ENCODE measurements at regions not wholly inside any gene's neighbourhood (a gene's known extent, or its start where the extent isn't known, plus 50 kb on each side); places are given as distances from the start of the nearest gene placed in this dataset.
"Not testable (repeated sequence)": the region's sequence is repeated elsewhere in the genome, so short reads cannot be mapped to it uniquely, and the experiment has no call there.

DNA sequence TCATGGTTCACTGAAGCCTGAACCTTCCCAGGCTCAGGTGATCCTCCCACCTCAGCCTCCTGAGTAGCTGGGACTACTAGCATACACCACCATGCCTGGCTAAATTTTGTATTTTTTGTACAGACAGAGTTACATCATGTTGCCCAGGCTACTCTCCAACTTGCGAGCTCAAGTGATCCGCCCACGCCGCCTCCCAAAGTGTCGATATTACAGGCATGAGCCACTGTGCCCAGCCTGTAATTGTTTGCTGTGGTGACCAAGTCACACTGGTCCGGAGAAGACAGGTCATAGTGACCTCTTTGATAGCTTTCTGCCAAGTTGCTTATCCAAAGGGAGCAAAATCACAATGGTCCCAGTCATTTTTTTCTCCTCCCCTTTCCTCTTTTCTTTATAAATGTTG is 167.4 kb upstream of the NOTCH2NLA start:
- not testable (repeated sequence) for H3K4me3 ChIP-seq (ENCODE audit: low read length in 3 of 3); H3K27me3 ChIP-seq (ENCODE audit: control insufficient read depth in 3 of 3, insufficient read depth in 3 of 3, low read length in 3 of 3); H3K9me3 ChIP-seq (ENCODE audit: control insufficient read depth in 3 of 3, low read length in 3 of 3); H3K36me3 ChIP-seq (ENCODE audit: control insufficient read depth in 3 of 3, insufficient read depth in 3 of 3, low read length in 3 of 3); H3K4me1 ChIP-seq (ENCODE audit: control insufficient read depth in 3 of 3, insufficient read depth in 3 of 3, low read length in 3 of 3); H3K9ac ChIP-seq (ENCODE audit: low read depth in 1 of 3, low read length in 3 of 3); H3K27ac ChIP-seq (ENCODE audit: low read depth, low read length)

DNA sequence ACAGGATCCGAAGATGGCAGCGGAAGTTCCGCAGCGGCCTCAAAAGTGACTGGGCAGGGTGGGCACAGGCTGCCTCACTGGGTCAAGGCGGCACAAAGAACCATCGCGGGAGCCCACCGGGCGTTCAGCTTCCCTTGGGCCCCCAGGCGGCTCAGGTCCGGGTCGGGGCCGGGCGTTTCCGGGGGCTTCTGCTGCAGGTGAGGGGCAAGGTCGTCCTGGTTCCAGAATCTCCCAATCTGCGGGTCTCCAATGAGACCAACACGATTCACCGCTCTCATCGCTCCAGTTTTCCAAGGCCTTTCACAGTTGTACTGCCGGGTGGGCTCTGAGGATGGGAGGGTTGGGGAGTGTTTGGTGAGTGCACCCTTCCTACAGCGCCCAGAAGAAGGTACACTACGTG is 165.0 kb upstream of the NOTCH2NLA start:
- H3K27ac ChIP-seq (ENCODE audit: low read depth, low read length); H3K27me3 ChIP-seq (ENCODE audit: control insufficient read depth in 3 of 3, insufficient read depth in 3 of 3, low read length in 3 of 3); H3K36me3 ChIP-seq (ENCODE audit: control insufficient read depth in 3 of 3, insufficient read depth in 3 of 3, low read length in 3 of 3); H3K9ac ChIP-seq (ENCODE audit: low read depth in 1 of 3, low read length in 3 of 3); H3K4me3 ChIP-seq (ENCODE audit: low read length in 3 of 3); H3K4me1 ChIP-seq (ENCODE audit: control insufficient read depth in 3 of 3, insufficient read depth in 3 of 3, low read length in 3 of 3); H3K9me3 ChIP-seq (ENCODE audit: control insufficient read depth in 3 of 3, low read length in 3 of 3): not testable (repeated sequence)

- H3K9ac ChIP-seq (ENCODE audit: low read depth in 1 of 3, low read length in 3 of 3); H3K9me3 ChIP-seq (ENCODE audit: control insufficient read depth in 3 of 3, low read length in 3 of 3); H3K4me3 ChIP-seq (ENCODE audit: low read length in 3 of 3); H3K4me1 ChIP-seq (ENCODE audit: control insufficient read depth in 3 of 3, insufficient read depth in 3 of 3, low read length in 3 of 3); H3K36me3 ChIP-seq (ENCODE audit: control insufficient read depth in 3 of 3, insufficient read depth in 3 of 3, low read length in 3 of 3); H3K27ac ChIP-seq (ENCODE audit: low read depth, low read length); H3K27me3 ChIP-seq (ENCODE audit: control insufficient read depth in 3 of 3, insufficient read depth in 3 of 3, low read length in 3 of 3): not testable (repeated sequence)
Observed at GRCh38 chr1:146393154-146393553, 164.3 kb upstream of the NOTCH2NLA start.

DNA sequence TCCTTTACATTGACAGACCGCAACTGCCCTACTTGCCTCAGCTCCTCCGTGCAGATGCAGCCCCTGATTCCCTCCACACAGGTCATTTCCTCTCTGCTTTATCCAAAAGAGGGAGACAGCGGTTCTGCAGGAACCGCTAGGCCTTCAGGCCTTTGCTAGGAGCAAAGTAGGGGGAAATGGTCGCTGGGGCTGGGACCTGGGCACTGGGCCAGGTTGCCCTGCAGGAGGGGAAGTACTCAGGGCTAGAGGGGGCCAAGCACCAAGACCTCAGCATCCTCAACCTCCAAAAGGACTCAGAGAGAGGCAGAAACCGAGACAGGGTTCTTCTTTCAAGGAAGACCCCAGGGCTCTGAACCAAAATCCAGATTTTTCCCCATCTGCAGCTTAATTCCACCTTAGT is 160.4 kb upstream of the NOTCH2NLA start:
- not testable (repeated sequence) for H3K9ac ChIP-seq (ENCODE audit: low read depth in 1 of 3, low read length in 3 of 3); H3K4me3 ChIP-seq (ENCODE audit: low read length in 3 of 3); H3K27ac ChIP-seq (ENCODE audit: low read depth, low read length); H3K36me3 ChIP-seq (ENCODE audit: control insufficient read depth in 3 of 3, insufficient read depth in 3 of 3, low read length in 3 of 3); H3K9me3 ChIP-seq (ENCODE audit: control insufficient read depth in 3 of 3, low read length in 3 of 3); H3K27me3 ChIP-seq (ENCODE audit: control insufficient read depth in 3 of 3, insufficient read depth in 3 of 3, low read length in 3 of 3); H3K4me1 ChIP-seq (ENCODE audit: control insufficient read depth in 3 of 3, insufficient read depth in 3 of 3, low read length in 3 of 3)

- H3K9ac ChIP-seq (ENCODE audit: low read depth in 1 of 3, low read length in 3 of 3); H3K27me3 ChIP-seq (ENCODE audit: control insufficient read depth in 3 of 3, insufficient read depth in 3 of 3, low read length in 3 of 3); H3K36me3 ChIP-seq (ENCODE audit: control insufficient read depth in 3 of 3, insufficient read depth in 3 of 3, low read length in 3 of 3); H3K9me3 ChIP-seq (ENCODE audit: control insufficient read depth in 3 of 3, low read length in 3 of 3); H3K4me1 ChIP-seq (ENCODE audit: control insufficient read depth in 3 of 3, insufficient read depth in 3 of 3, low read length in 3 of 3); H3K4me3 ChIP-seq (ENCODE audit: low read length in 3 of 3): not testable (repeated sequence)
- H3K27ac ChIP-seq (ENCODE audit: low read depth, low read length), result peak overlapping the region; percentile 88
Observed at GRCh38 chr1:146387750-146388469, 159.1 kb upstream of the NOTCH2NLA start.

DNA sequence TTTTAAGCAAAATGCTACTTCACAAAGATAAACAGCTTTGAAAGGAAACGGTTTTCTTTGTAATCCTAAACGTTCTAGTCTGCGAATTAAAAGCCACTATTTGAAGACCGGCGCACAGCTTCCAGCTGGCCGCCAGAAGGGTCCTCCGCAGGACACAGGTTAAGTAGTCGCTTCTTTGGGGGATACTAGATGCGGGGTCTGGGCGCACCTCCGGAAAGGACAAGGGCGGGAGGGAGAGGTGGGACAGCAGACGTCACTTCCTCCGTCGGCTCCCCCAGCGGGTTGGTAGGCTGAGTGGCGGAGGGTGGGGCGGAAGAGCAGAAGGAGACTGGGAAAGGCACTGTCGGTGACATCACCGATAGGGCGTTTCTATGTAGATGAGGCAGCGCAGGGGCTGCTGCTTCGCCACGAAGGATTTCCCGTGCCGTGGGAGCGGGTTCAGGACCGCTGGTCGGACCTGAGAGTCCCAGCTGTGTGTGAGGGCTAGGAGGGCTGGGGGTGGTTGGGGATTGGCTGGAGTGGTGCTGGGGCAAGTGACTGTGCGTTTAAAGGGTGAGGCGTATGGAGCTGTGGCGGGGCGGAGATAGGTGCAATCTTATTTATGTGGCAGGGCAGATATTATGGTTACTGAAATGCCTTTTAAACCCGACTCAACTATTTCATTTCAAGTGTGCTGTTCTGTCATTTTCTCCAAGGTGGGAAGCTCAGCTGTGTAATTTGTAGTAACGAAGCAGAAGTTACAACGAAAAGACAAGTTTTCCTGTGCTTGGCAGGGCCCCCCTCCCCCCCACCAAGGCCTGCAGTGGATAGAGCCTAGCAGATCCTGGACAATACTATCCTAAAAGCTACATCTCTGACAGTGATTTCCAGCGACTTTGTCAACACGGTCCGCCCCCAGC is 158.3 kb upstream of the NOTCH2NLA start:
- Histone ChIP-seq H3K4me3 (ENCODE audit: low read length in 3 of 3) (peak overlapping the region; percentile 59 to 67 (median 64)), H3K27ac (ENCODE audit: low read depth, low read length) (peak overlapping the region; percentile 88), H3K9ac (ENCODE audit: low read depth in 1 of 3, low read length in 3 of 3) (peak overlapping the region; percentile 70 to 79 (median 78))
- H3K27me3 ChIP-seq (ENCODE audit: control insufficient read depth in 3 of 3, insufficient read depth in 3 of 3, low read length in 3 of 3); H3K4me1 ChIP-seq (ENCODE audit: control insufficient read depth in 3 of 3, insufficient read depth in 3 of 3, low read length in 3 of 3); H3K36me3 ChIP-seq (ENCODE audit: control insufficient read depth in 3 of 3, insufficient read depth in 3 of 3, low read length in 3 of 3); H3K9me3 ChIP-seq (ENCODE audit: control insufficient read depth in 3 of 3, low read length in 3 of 3): not testable (repeated sequence)

DNA sequence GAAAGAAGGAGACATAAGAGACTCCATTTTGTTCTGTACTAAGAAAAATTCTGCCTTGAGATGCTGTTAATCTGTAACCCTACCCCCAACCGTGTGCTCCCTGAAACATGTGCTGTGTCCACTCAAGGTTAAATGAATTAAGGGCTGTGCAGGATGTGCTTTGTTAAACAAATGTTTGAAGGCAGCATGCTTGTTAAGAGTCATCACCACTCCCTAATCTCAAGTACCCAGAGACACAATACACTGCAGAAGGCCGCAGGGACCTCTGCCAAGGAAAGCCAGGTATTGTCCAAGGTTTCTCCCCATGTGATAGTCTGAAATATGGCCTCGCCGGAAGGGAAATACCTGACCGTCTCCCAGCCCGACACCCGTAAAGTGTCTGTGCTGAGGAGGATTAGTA is 152.4 kb upstream of the NOTCH2NLA start:
- H3K36me3 ChIP-seq (ENCODE audit: control insufficient read depth in 3 of 3, insufficient read depth in 3 of 3, low read length in 3 of 3); H3K9ac ChIP-seq (ENCODE audit: low read depth in 1 of 3, low read length in 3 of 3); H3K27me3 ChIP-seq (ENCODE audit: control insufficient read depth in 3 of 3, insufficient read depth in 3 of 3, low read length in 3 of 3); H3K4me1 ChIP-seq (ENCODE audit: control insufficient read depth in 3 of 3, insufficient read depth in 3 of 3, low read length in 3 of 3); H3K27ac ChIP-seq (ENCODE audit: low read depth, low read length); H3K4me3 ChIP-seq (ENCODE audit: low read length in 3 of 3); H3K9me3 ChIP-seq (ENCODE audit: control insufficient read depth in 3 of 3, low read length in 3 of 3): not testable (repeated sequence)

DNA sequence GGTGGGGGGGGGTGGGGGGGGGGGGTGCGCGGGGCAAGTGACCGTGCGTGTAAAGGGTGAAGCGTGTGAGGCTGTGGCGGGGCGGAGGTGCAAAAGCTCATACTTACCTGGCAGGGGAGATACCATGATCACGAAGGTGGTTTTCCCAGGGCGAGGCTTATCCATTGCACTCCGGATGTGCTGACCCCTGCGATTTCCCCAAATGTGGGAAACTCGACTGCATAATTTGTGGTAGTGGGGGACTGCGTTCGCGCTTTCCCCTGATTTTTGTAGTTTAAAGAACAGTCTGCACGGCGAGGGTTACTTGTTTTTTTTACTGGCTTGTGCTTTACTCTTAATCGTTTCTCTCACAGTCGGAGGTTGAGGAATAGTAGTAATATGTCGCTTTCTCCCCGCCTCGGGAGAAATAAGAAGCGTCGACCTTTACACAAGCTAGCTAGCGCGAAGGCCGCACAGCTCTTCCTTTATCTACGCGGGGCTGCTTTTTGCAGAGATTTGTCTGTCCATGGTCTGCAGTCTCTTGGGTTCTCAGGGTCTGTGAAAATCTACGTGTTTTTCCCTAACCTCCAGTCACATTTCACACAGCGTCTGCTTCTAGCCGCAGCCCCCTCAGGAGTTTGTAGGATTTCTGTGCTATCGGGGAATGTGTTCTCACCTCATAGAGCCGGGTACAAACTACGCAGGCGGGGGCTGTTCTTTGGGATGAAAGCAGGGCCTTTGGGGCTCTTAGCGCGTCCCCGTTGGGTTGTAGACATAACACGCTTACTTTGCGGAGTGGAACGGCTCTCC is 148.1 kb upstream of the NOTCH2NLA start:
- Histone ChIP-seq H3K27ac (ENCODE audit: low read depth, low read length) (peak overlapping the region; percentile 84), H3K9ac (ENCODE audit: low read depth in 1 of 3, low read length in 3 of 3) (peak overlapping the region; percentile 77 to 86 (median 82)), H3K4me3 (ENCODE audit: low read length in 3 of 3) (peak overlapping the region; percentile 59 to 78 (median 66))
- H3K9me3 ChIP-seq (ENCODE audit: control insufficient read depth in 3 of 3, low read length in 3 of 3); H3K27me3 ChIP-seq (ENCODE audit: control insufficient read depth in 3 of 3, insufficient read depth in 3 of 3, low read length in 3 of 3); H3K4me1 ChIP-seq (ENCODE audit: control insufficient read depth in 3 of 3, insufficient read depth in 3 of 3, low read length in 3 of 3); H3K36me3 ChIP-seq (ENCODE audit: control insufficient read depth in 3 of 3, insufficient read depth in 3 of 3, low read length in 3 of 3): not testable (repeated sequence)

DNA sequence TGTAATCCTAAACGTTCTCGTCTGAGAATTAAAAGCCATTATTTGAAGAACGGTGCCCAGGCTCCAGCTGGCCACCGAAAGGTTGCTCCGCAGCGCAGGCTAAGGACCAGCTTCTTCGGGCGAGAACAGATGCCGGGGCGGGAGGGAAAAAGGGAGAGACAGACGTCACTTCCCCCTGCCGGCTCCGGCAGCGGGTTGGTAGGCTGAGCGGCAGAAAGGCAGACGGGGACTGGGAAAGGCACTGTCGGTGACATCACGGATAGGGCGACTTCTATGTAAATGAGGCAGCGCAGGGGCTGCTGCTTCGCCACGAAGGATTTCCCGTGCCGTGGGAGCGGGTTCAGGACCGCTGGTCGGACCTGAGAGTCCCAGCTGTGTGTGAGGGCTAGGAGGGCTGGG is 147.5 kb upstream of the NOTCH2NLA start:
- not testable (repeated sequence) for H3K27me3 ChIP-seq (ENCODE audit: control insufficient read depth in 3 of 3, insufficient read depth in 3 of 3, low read length in 3 of 3); H3K4me1 ChIP-seq (ENCODE audit: control insufficient read depth in 3 of 3, insufficient read depth in 3 of 3, low read length in 3 of 3); H3K9me3 ChIP-seq (ENCODE audit: control insufficient read depth in 3 of 3, low read length in 3 of 3); H3K36me3 ChIP-seq (ENCODE audit: control insufficient read depth in 3 of 3, insufficient read depth in 3 of 3, low read length in 3 of 3)
- peak overlapping the region; percentile 30 for H3K27ac ChIP-seq (ENCODE audit: low read depth, low read length)
- H3K4me3 ChIP-seq (ENCODE audit: low read length in 3 of 3), result peak overlapping the region in 1 of 3 donors; percentile 54
- H3K9ac ChIP-seq (ENCODE audit: low read depth in 1 of 3, low read length in 3 of 3), result peak overlapping the region in 1 of 3 donors; percentile 50

DNA sequence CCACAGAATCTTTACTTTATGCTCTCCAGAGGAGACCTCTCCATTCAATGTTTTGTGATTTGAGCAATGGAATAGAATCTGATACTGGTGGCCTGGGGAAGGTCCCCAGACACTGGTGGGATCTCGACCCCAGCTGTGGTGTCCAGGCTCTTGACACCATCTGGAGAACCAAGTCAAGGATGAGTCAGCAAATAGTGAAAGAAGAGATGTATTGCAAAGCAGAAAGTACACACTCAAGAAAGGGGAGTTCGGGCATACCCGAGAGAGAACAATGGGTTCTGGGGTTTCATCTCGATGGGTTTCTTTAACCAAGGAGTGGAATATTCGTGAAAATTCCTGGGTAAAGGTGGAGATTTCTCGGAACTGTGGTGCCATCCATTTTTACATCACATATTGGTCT is 146.3 kb upstream of the NOTCH2NLA start:
- not testable (repeated sequence) for H3K4me3 ChIP-seq (ENCODE audit: low read length in 3 of 3); H3K9ac ChIP-seq (ENCODE audit: low read depth in 1 of 3, low read length in 3 of 3); H3K4me1 ChIP-seq (ENCODE audit: control insufficient read depth in 3 of 3, insufficient read depth in 3 of 3, low read length in 3 of 3); H3K27ac ChIP-seq (ENCODE audit: low read depth, low read length); H3K36me3 ChIP-seq (ENCODE audit: control insufficient read depth in 3 of 3, insufficient read depth in 3 of 3, low read length in 3 of 3); H3K27me3 ChIP-seq (ENCODE audit: control insufficient read depth in 3 of 3, insufficient read depth in 3 of 3, low read length in 3 of 3); H3K9me3 ChIP-seq (ENCODE audit: control insufficient read depth in 3 of 3, low read length in 3 of 3)
